Ramos (cell line): ENCODE measurements at regions not wholly inside any gene's neighbourhood (a gene's known extent, or its start where the extent isn't known, plus 50 kb on each side); places are given as distances from the start of the nearest gene placed in this dataset.
"Not testable (repeated sequence)": the region's sequence is repeated elsewhere in the genome, so short reads cannot be mapped to it uniquely, and the experiment has no call there.

Experiments
- in situ Hi-C: fragments of 300-500 bp; cut with MboI; formaldehyde crosslinking; loops from one replicate; pipeline ENCODE4 v1.14.3; 2022; ENCODE audit warnings: low sequenced_read_pairs; ENCODE audit not compliant: unreplicated experiment

DNA sequence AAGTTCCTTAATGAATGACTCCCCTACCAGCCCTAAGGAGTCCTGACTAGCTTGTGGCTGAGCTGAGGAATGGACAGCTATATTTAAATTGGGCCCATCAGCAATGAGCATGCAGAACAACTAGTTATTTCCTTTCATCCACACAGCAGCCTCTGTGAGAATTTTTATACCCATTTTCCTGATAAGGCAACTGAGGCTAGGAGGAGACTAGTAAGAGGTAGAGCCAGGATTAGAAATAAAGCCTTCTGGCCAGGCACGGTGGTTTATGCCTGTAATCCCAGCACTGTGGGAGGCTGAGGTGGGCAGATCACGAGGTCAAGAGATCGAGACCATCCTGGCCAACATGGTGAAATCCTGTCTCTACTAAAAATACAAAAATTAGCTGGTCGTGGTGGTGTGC lies 55.9 kb upstream of the CYRIA start:
- in situ Hi-C loops: not testable (repeated sequence)

DNA sequence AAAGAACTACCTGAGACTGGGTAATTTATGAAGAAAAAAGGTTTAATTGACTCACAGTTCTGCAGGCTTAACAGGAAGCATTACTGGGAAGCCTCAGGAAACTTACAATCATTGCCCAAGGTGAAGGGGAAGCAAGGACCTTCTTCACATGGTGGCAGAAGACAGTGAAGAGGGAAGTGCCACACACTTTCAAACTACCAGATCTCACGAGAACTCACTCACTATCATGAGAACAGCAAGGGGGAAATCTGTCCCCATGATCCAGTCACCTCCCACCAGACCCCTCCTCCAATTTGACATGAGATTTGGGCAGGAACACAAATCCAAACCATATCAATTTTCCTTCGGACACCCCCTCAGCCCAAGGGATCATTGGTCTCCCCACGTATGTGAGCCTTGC lies 55.1 kb upstream of the CYRIA start:
- in situ Hi-C loops: not testable (repeated sequence)

DNA sequence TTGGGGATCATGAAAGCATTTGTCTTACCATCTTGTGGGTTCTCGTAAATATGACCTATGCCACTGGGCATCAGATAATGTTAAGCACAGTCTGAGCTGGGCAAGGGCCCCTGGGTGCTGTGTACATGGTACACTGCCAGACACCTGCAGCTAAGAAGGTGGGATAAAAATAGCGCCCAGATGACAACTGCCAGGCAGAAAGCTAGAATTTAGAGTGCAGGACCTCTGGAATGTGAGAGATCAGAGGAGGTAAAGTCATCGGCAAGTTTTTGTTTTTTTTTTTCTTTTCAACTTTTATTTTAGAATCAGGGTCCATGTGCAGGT lies 53.8 kb upstream of the CYRIA start:
- in situ Hi-C loops: no loop called here

DNA sequence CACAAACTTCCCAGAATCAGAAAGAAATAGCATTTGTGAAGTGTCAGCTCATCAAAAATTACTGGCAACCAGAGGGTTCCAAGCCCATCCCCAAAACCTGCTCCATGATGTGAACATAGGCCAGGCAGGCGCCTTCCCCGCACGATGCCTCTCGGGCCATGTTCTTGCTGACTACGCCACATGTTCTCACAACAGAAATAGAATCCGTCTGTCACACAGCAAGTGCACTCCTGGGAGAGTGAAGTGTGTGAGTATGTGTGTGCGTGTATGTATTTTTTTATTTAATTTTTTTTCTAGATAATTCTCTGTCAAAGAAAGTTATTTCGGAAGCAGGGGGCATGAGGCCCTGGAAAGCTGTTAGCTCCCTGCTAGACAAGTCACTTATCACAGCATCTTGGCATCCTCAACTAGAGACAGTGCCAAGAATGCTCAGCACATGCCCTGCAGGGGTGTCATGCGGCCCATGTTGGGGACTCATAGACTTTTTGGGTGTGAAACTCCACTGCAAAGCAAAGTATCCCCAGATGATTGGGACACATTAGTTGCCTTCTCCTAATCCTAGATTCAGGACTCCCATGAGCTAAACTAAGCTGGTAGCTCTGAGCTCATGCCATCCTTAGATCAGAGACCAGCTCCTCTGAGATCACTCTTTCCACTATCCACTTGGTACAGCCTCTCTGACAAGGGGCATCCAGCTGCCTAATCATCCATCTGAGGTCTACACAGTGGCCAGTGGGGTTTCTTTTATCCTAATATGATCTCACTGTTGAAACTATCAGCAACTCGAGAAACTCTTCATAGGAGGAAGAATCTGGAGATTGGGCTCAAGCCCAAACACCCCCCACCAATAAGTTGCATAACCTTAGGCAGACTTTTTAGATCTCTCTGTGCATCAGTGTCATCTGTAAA lies 53.2 kb upstream of the CYRIA start:
- in situ Hi-C loops: no loop called here

DNA sequence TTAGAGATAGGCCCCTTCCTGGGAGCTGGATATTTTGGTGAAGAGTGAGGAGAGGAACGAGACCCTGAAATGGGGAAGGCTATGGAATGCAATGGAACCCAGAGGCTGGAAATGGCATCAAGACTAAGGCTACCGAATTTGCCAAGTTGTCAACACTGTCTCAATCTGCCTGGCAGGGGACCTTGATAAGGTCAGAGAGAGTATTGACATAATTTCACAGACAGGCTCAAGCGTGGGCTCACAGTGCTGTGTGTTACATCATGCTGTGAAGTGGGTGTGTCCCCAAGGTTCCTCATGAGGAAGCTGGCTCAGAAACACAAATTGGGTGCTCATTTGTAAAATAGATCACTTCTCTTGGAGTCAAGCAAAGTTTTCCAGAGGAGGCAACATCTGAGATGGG lies 51.8 kb upstream of the CYRIA start:
- in situ Hi-C loops: no loop called here

DNA sequence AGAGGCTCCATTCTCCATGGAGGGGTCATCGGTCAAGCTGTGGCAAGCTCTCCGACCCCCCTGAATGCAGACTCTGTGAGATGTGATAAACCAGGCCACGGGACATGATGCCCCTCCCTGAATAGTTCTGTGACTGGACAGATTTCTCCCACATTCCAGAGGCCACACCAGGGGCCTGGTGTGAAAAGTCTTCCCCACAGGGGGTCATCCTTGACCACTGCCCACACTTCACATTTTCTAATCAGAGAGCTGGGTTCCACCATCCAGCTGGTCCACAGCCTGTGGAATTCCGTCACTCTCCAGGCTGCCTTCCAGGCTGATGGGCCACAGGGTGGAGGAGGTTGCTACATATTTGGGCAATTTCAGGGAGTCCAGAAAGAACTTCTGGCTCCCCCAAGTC lies 51.3 kb upstream of the CYRIA start:
- in situ Hi-C loops: no loop called here

DNA sequence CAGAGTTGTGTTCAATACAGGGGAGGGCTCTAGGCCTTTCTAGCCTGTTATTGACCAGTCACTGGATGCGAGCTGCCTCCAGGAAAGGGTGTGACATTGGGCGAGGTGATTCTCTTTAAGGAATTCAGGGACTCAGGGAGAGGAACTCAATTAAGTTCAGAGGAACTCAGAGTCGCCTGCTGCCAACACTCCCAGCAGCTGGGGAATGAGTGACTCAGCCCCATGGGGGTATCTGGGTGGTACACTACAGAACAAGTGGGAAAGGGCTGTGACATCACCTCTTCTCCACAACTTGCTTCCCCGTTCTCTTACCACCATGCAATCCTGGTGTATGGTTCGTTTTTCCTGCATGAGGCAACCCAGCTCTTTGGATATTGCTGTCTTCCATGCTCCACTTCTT lies 50.4 kb upstream of the CYRIA start:
- in situ Hi-C loops: no loop called here
